HG03135 (cell line): ENCODE measurements at regions not wholly inside any gene's neighbourhood (a gene's known extent, or its start where the extent isn't known, plus 50 kb on each side); places are given as distances from the start of the nearest gene placed in this dataset.
"Not testable (repeated sequence)": the region's sequence is repeated elsewhere in the genome, so short reads cannot be mapped to it uniquely, and the experiment has no call there.

Experiments used
- ATAC-seq: cut with Tn5 transposase; IDR thresholded peaks from one replicate; pipeline ENCODE4 v1.9.1; 2021; ENCODE audit warnings: mild to moderate bottlenecking, moderate library complexity; ENCODE audit not compliant: unreplicated experiment

GRCh38 chr12:24679126-24679525, 269.8 kb downstream of the BCAT1 start:
- no peak for ATAC-seq

GRCh38 chr12:24678436-24678835, 270.5 kb downstream of the BCAT1 start:
- no peak for ATAC-seq

- no peak for ATAC-seq
Observed at GRCh38 chr12:24668563-24668962, 280.3 kb downstream of the BCAT1 start.

- no peak for ATAC-seq
Observed at GRCh38 chr12:24664161-24664880, 284.6 kb downstream of the BCAT1 start.

- ATAC-seq: no peak
Observed at GRCh38 chr12:24661657-24662096, 287.2 kb downstream of the BCAT1 start.

- no peak for ATAC-seq
Observed at GRCh38 chr12:24659016-24659415, 289.9 kb downstream of the BCAT1 start.

GRCh38 chr12:24654344-24654743, 294.6 kb downstream of the BCAT1 start:
- not testable (repeated sequence) for ATAC-seq

GRCh38 chr12:24649634-24650033, 299.3 kb downstream of the BCAT1 start:
- no peak for ATAC-seq

GRCh38 chr12:24649209-24649608, 299.7 kb downstream of the BCAT1 start:
- ATAC-seq: no peak

- ATAC-seq: no peak
Observed at GRCh38 chr12:24645254-24645653, 303.6 kb downstream of the BCAT1 start.

- ATAC-seq: no peak
Observed at GRCh38 chr12:24643120-24644119, 305.5 kb downstream of the BCAT1 start.

GRCh38 chr12:24639641-24640040, 309.3 kb downstream of the BCAT1 start:
- ATAC-seq: no peak

GRCh38 chr12:24632466-24632865, 316.4 kb downstream of the BCAT1 start:
- no peak for ATAC-seq

- ATAC-seq: no peak
Observed at GRCh38 chr12:24631676-24632426, 317.1 kb downstream of the BCAT1 start.

GRCh38 chr12:24630856-24631255, 318.0 kb downstream of the BCAT1 start:
- ATAC-seq: no peak

GRCh38 chr12:24630446-24630845, 318.5 kb downstream of the BCAT1 start:
- no peak for ATAC-seq

- no peak for ATAC-seq
Observed at GRCh38 chr12:24625103-24625502, 323.8 kb downstream of the BCAT1 start.

GRCh38 chr12:24619954-24620353, 328.9 kb downstream of the BCAT1 start:
- ATAC-seq: not testable (repeated sequence)

GRCh38 chr12:24617471-24617870, 331.4 kb downstream of the BCAT1 start:
- ATAC-seq: no peak

- no peak for ATAC-seq
Observed at GRCh38 chr12:24615967-24616411, 332.9 kb downstream of the BCAT1 start.
